H9 (cell line): ENCODE measurements at regions not wholly inside any gene's neighbourhood (a gene's known extent, or its start where the extent isn't known, plus 50 kb on each side); places are given as distances from the start of the nearest gene placed in this dataset.

Experiments
- DNase-seq: peaks from one replicate; pipeline ENCODE4 v3.0.0-alpha.2; 2017
- H2AFZ ChIP-seq: one replicate; pipeline ENCODE4 v1.6.1; 2013; ENCODE audit warnings: mild to moderate bottlenecking, low read length, control low read depth, moderate library complexity
- H2AK5ac ChIP-seq: 2 replicates; pipeline ENCODE4 v1.6.1; 2013; ENCODE audit warnings: low read length, control low read depth, mixed read lengths; ENCODE audit not compliant: insufficient read length
- H2BK120ac ChIP-seq: one replicate; pipeline ENCODE4 v1.6.1; 2013; ENCODE audit warnings: low read depth, mild to moderate bottlenecking, low read length, control low read depth, inconsistent platforms; ENCODE audit not compliant: poor library complexity, severe bottlenecking
- H2BK12ac ChIP-seq: 2 replicates; pipeline ENCODE4 v1.6.1; 2013; ENCODE audit warnings: low read length, control low read depth, mixed read lengths, low read depth; ENCODE audit not compliant: insufficient read length
- H2BK15ac ChIP-seq: 2 replicates; pipeline ENCODE4 v1.6.1; 2013; ENCODE audit warnings: low read depth, low read length, control low read depth
- H2BK20ac ChIP-seq: one replicate; pipeline ENCODE4 v1.6.1; 2013; ENCODE audit warnings: low read depth, mild to moderate bottlenecking, low read length, control low read depth, inconsistent platforms; ENCODE audit not compliant: poor library complexity, severe bottlenecking
- H2BK5ac ChIP-seq: 2 replicates; pipeline ENCODE4 v1.6.1; 2013; ENCODE audit warnings: low read length, control low read depth, mixed read lengths; ENCODE audit not compliant: insufficient read length
- H3K14ac ChIP-seq: 2 replicates; pipeline ENCODE4 v1.6.1; 2013; ENCODE audit warnings: low read length, control low read depth; ENCODE audit not compliant: insufficient read depth
- H3K18ac ChIP-seq: 2 replicates; pipeline ENCODE4 v1.6.1; 2013; ENCODE audit warnings: low read depth, mild to moderate bottlenecking, mixed read lengths, low read length, control low read depth; ENCODE audit not compliant: insufficient read length
- H3K23ac ChIP-seq: 2 replicates; pipeline ENCODE4 v1.6.1; 2013; ENCODE audit warnings: low read length, control low read depth, mixed read lengths, low read depth; ENCODE audit not compliant: insufficient read length
- H3K23me2 ChIP-seq: 2 replicates; pipeline ENCODE4 v1.6.1; 2013; ENCODE audit warnings: low read depth, mild to moderate bottlenecking, mixed read lengths, low read length, control low read depth; ENCODE audit not compliant: insufficient read length, poor library complexity, severe bottlenecking
- H3K27ac ChIP-seq: 2 replicates; pipeline ENCODE4 v1.5.1; 2013; ENCODE audit warnings: low read length, control low read depth, mixed read lengths, low read depth; ENCODE audit not compliant: insufficient read length
- H3K27me3 ChIP-seq: 2 replicates; pipeline ENCODE4 v1.6.1; 2013; ENCODE audit warnings: low read length, control low read depth, inconsistent platforms; ENCODE audit not compliant: insufficient read depth
- H3K4ac ChIP-seq: 2 replicates; pipeline ENCODE4 v1.6.1; 2013; ENCODE audit warnings: low read depth, mild to moderate bottlenecking, control low read depth, inconsistent platforms, low read length, moderate library complexity
- H3K4me1 ChIP-seq: 2 replicates; pipeline ENCODE4 v1.6.1; 2013; ENCODE audit warnings: low read length, control low read depth, inconsistent platforms; ENCODE audit not compliant: insufficient read depth
- H3K4me2 ChIP-seq: 2 replicates; pipeline ENCODE4 v1.6.1; 2013; ENCODE audit warnings: low read length, control low read depth, mixed read lengths; ENCODE audit not compliant: insufficient read length, insufficient read depth
- H3K56ac ChIP-seq: 2 replicates; pipeline ENCODE4 v1.6.1; 2013; ENCODE audit warnings: low read depth, mild to moderate bottlenecking, mixed read lengths, low read length, control low read depth; ENCODE audit not compliant: insufficient read length
- H3K79me1 ChIP-seq: 2 replicates; pipeline ENCODE4 v1.6.1; 2013; ENCODE audit warnings: low read depth, mild to moderate bottlenecking, moderate library complexity, low read length, control low read depth, inconsistent platforms; ENCODE audit not compliant: insufficient read depth, poor library complexity, severe bottlenecking
- H3K79me2 ChIP-seq: 2 replicates; pipeline ENCODE4 v1.6.1; 2013; ENCODE audit warnings: low read length, control low read depth, inconsistent platforms; ENCODE audit not compliant: insufficient read depth
- H3K9ac ChIP-seq: 2 replicates; pipeline ENCODE4 v1.6.1; 2013; ENCODE audit warnings: low read length, control low read depth, mixed read lengths; ENCODE audit not compliant: insufficient read length; ENCODE audit errors: extremely low read depth
- H3K9me3 ChIP-seq: one replicate; pipeline ENCODE4 v1.6.1; 2013; ENCODE audit warnings: low read depth, low read length, inconsistent platforms; ENCODE audit not compliant: control insufficient read depth
- H3T11ph ChIP-seq: one replicate; pipeline ENCODE4 v1.6.1; 2013; ENCODE audit warnings: mild to moderate bottlenecking, low read length, control low read depth, inconsistent platforms
- H4K20me1 ChIP-seq: one replicate; pipeline ENCODE4 v1.6.1; 2013; ENCODE audit not compliant: control insufficient read depth, insufficient read length, insufficient read depth
- H4K5ac ChIP-seq: 2 replicates; pipeline ENCODE4 v1.6.1; 2013; ENCODE audit warnings: low read depth, mild to moderate bottlenecking, mixed read lengths, low read length, control low read depth; ENCODE audit not compliant: insufficient read length
- H4K8ac ChIP-seq: replicated peaks from 2 replicates; pipeline ENCODE4 v1.6.1; 2013; ENCODE audit warnings: low read length, control low read depth, mixed read lengths, low read depth; ENCODE audit not compliant: insufficient read length
- H4K91ac ChIP-seq: 2 replicates; pipeline ENCODE4 v1.6.1; 2013; ENCODE audit warnings: low read depth, mild to moderate bottlenecking, moderate library complexity, mixed read lengths, low read length, control low read depth; ENCODE audit not compliant: insufficient read length
- H3K27ac Mint-ChIP-seq, 3 experiments: 2 replicates in 2 of 3; 3 replicates in 1 of 3; pipeline ENCODE4 v1.8.0; 2020 to 2021; ENCODE audit warnings: mixed read lengths in 3 of 3, mild to moderate bottlenecking in 1 of 3, moderate library complexity in 1 of 3
- H3K27me3 Mint-ChIP-seq: 2 replicates; pipeline ENCODE4 v1.8.0; 2021; ENCODE audit warnings: low read depth, mild to moderate bottlenecking, moderate library complexity, mixed read lengths
- H3K36me3 Mint-ChIP-seq, 3 experiments: 2 replicates in 2 of 3; 3 replicates in 1 of 3; pipeline ENCODE4 v1.8.0; 2020 to 2021; ENCODE audit warnings: low read depth in 3 of 3, mixed read lengths in 3 of 3; ENCODE audit not compliant: insufficient read depth in 1 of 3
- H3K4me1 Mint-ChIP-seq, 2 experiments: 2 replicates each; pipeline ENCODE4 v1.8.0; 2020; ENCODE audit warnings: mixed read lengths in 2 of 2
- H3K4me3 Mint-ChIP-seq, 2 experiments: 2 replicates in 1 of 2; 3 replicates in 1 of 2; pipeline ENCODE4 v1.8.0; 2020 to 2021; ENCODE audit warnings: mild to moderate bottlenecking in 2 of 2, mixed read lengths in 2 of 2, moderate library complexity in 1 of 2
- H3K9me3 Mint-ChIP-seq, 2 experiments: 2 replicates in 1 of 2; 3 replicates in 1 of 2; pipeline ENCODE4 v1.8.0; 2020; ENCODE audit warnings: mild to moderate bottlenecking in 2 of 2, mixed read lengths in 2 of 2, moderate library complexity in 1 of 2
- TF ChIP-seq, protein P1 (sequence below): fragments of 200-600 bp; sonication (generic); conservative IDR thresholded peaks from 3 replicates; pipeline ENCODE4 v1.8.0; 2021; ENCODE audit warnings: antibody characterized with exemption, mild to moderate bottlenecking

DNA sequence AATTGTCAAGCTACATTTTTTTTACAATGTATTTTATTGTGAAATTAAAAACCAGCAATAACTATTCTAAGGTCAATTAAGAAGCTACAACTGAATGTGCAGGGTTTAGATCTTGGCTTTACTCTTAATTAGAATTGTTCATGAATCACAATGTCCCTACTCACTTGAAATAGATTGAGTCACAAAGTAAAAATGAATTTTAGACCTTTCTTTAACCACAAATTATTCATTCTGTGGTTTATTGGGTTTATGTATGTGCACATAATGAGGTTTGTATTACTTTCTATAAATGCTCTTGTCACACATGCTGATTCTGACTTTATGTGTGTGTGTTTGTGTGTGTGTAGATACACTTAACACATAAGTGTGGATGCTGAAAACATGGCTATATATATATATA, 647.0 kb upstream of the AADAT start:
- no peaks in the 10 kb centered on the region for H3K23me2 ChIP-seq

More for the DNA sequence above, 647.0 kb upstream of the AADAT start:
- Histone ChIP-seq H2BK120ac (no peak overlapping the region), H4K91ac (no peak overlapping the region), H3K23ac (no peak overlapping the region), H3T11ph (no peak overlapping the region), H3K18ac (no peak overlapping the region), H3K56ac (no peak overlapping the region), H3K4me2 (no peak overlapping the region), H3K79me2 (no peaks in the 10 kb centered on the region), H2AFZ (no peak overlapping the region), H3K27me3 (no peaks in the 10 kb centered on the region), H4K5ac (no peak overlapping the region), H2BK20ac (no peak overlapping the region), H2BK12ac (no peak overlapping the region), H4K20me1 (no peaks in the 10 kb centered on the region), H2BK5ac (no peak overlapping the region), H3K4me1 (no peaks in the 10 kb centered on the region; the same call in 1 of the 2 replicates), H3K4ac (no peak overlapping the region), H2BK15ac (no peak overlapping the region), H2AK5ac (no peak overlapping the region), H3K9me3 (no peaks in the 10 kb centered on the region), H3K79me1 (no peaks in the 10 kb centered on the region), H3K14ac (no peak overlapping the region), H4K8ac (no peak overlapping the region), H3K27ac (no peak overlapping the region), H3K9ac (no peak overlapping the region)
- Mint-ChIP-seq H3K36me3 (no peaks in the 10 kb centered on the region), H3K27me3 (no peaks in the 10 kb centered on the region), H3K27ac (no peak overlapping the region), H3K4me1 (0 out of 4 replicates have a peak, but pooled peaks cover 0 to under 1% of the 10 kb centered on the region in 2 experiments), H3K4me3 (no peak overlapping the region), H3K9me3 (no peaks in the 10 kb centered on the region)
- DNase-seq: no peak
- TF ChIP-seq, protein P1, sequence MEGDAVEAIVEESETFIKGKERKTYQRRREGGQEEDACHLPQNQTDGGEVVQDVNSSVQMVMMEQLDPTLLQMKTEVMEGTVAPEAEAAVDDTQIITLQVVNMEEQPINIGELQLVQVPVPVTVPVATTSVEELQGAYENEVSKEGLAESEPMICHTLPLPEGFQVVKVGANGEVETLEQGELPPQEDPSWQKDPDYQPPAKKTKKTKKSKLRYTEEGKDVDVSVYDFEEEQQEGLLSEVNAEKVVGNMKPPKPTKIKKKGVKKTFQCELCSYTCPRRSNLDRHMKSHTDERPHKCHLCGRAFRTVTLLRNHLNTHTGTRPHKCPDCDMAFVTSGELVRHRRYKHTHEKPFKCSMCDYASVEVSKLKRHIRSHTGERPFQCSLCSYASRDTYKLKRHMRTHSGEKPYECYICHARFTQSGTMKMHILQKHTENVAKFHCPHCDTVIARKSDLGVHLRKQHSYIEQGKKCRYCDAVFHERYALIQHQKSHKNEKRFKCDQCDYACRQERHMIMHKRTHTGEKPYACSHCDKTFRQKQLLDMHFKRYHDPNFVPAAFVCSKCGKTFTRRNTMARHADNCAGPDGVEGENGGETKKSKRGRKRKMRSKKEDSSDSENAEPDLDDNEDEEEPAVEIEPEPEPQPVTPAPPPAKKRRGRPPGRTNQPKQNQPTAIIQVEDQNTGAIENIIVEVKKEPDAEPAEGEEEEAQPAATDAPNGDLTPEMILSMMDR: no peak
